Immature natural killer cell (primary cell): ENCODE measurements at regions not wholly inside any gene's neighbourhood (a gene's known extent, or its start where the extent isn't known, plus 50 kb on each side); places are given as distances from the start of the nearest gene placed in this dataset.
"Not testable (repeated sequence)": the region's sequence is repeated elsewhere in the genome, so short reads cannot be mapped to it uniquely, and the experiment has no call there.

Experiments used
- DNase-seq, 3 donors: peaks; one replicate each; pipeline ENCODE4 v3.0.0; 2022; ENCODE audit warnings: mixed read lengths in 1 of 3
- H3K27ac Mint-ChIP-seq, 6 donors: one replicate each; pipeline ENCODE4 v1.8.0; 2020; ENCODE audit warnings: mixed read lengths in 6 of 6, mild to moderate bottlenecking in 5 of 6, inconsistent platforms in 4 of 6, moderate library complexity in 3 of 6
- H3K27me3 Mint-ChIP-seq, 3 donors: one replicate each; pipeline ENCODE4 v1.8.0; 2020 to 2021; ENCODE audit warnings: low read depth in 3 of 3, mild to moderate bottlenecking in 3 of 3, mixed read lengths in 3 of 3, moderate library complexity in 3 of 3, inconsistent platforms in 1 of 3
- H3K36me3 Mint-ChIP-seq, 3 donors: one replicate each; pipeline ENCODE4 v1.8.0; 2020; ENCODE audit warnings: mixed read lengths in 3 of 3, inconsistent platforms in 2 of 3, mild to moderate bottlenecking in 2 of 3
- H3K4me1 Mint-ChIP-seq, 2 donors: one replicate each; pipeline ENCODE4 v1.8.0; 2020; ENCODE audit warnings: inconsistent platforms in 2 of 2, mild to moderate bottlenecking in 2 of 2, mixed read lengths in 2 of 2, moderate library complexity in 1 of 2
- H3K4me3 Mint-ChIP-seq, 5 donors: one replicate each; pipeline ENCODE4 v1.8.0; 2020; ENCODE audit warnings: mild to moderate bottlenecking in 5 of 5, mixed read lengths in 5 of 5, inconsistent platforms in 3 of 5, moderate library complexity in 3 of 5
- H3K9me3 Mint-ChIP-seq, 6 donors: one replicate each; pipeline ENCODE4 v1.8.0; 2020; ENCODE audit warnings: mild to moderate bottlenecking in 6 of 6, mixed read lengths in 6 of 6, inconsistent platforms in 4 of 6, moderate library complexity in 3 of 6

DNA sequence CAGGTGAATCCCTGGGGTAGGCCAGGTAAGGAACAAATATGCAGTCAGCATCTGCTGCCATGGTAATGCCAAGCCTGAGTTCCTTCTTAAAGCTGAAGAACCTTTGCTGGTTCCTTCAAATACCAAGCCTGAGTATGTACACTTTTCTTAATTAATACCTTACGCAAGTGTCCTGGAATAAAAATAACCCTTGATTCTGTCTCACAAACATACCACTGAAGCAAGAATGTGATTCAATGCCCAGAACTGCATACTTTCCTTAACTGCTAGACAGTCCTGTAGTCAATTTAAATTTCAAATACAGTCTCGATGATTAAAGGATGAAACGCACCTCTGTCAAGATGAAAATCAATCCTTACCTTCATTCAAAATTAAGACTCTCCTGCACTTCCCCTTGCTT lies 634.0 kb upstream of the CHRM3 start:
- no peak overlapping the region for H3K27ac Mint-ChIP-seq
- H3K4me1 Mint-ChIP-seq, result no peaks in the 10 kb centered on the region
- no peak overlapping the region for H3K4me3 Mint-ChIP-seq
- DNase-seq, result no peak
- peaks cover 0 to 1% (median 0%) of the 10 kb centered on the region in 3 donors for H3K27me3 Mint-ChIP-seq
- H3K36me3 Mint-ChIP-seq, result peaks cover 0 to 4% (median 0%) of the 10 kb centered on the region in 3 donors
- H3K9me3 Mint-ChIP-seq, result peaks cover 6 to 59% (median 23%) of the 10 kb centered on the region in 6 donors

GRCh38 chr1:238745069-238745468 lies 641.3 kb upstream of the CHRM3 start:
- H3K36me3 Mint-ChIP-seq, result no peaks in the 10 kb centered on the region
- no peak overlapping the region for H3K4me3 Mint-ChIP-seq
- DNase-seq, result no peak
- no peak overlapping the region for H3K27ac Mint-ChIP-seq
- peaks cover 0 to 1% (median 0%) of the 10 kb centered on the region in 3 donors for H3K27me3 Mint-ChIP-seq
- H3K4me1 Mint-ChIP-seq, result no peaks in the 10 kb centered on the region
- peaks cover 6 to 55% (median 26%) of the 10 kb centered on the region in 6 donors for H3K9me3 Mint-ChIP-seq

DNA sequence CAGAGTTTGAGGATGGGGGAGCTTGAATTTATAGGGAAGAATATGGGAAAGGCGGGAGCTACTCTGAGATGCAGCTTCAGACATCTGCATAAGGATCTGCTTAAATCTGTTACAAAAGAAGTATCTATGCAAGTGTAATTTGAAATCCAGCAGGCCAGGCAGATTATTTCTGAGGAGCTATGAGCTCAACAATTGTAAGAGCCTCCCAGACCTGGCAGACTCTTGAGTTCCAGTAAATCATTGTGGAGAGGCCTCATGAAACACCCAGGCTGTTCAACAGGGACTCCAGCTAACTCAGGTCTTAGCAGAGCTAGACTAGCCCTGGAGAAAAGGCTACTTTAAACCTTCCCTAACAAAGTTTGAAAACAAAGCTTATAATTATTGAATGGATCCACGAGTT lies 647.5 kb upstream of the CHRM3 start:
- Mint-ChIP-seq H3K9me3 (peaks cover 6 to 45% (median 11%) of the 10 kb centered on the region in 6 donors), H3K36me3 (no peaks in the 10 kb centered on the region), H3K27ac (no peak overlapping the region), H3K4me3 (no peak overlapping the region), H3K4me1 (no peaks in the 10 kb centered on the region), H3K27me3 (peaks cover 0 to 1% (median 0%) of the 10 kb centered on the region in 3 donors)
- no peak for DNase-seq

DNA sequence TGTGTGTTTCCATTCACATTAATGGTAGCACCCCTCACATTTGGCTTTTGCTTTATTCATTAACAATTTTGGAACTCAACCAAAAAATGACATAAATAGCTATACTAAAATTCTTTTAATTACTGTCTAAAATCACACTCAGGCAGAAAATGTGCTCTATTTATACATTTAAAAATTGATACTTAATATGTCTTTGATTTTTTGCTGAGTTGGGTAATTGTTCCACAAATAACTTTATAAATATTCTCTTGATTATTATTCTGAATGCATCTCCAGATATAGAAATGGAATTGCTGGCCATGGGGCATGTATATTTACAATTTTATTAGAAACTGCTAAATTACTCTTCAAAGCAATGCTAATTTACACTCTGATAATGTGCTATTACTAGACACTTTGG lies 658.7 kb upstream of the CHRM3 start:
- Mint-ChIP-seq H3K36me3 (no peaks in the 10 kb centered on the region), H3K27me3 (no peaks in the 10 kb centered on the region)

DNA sequence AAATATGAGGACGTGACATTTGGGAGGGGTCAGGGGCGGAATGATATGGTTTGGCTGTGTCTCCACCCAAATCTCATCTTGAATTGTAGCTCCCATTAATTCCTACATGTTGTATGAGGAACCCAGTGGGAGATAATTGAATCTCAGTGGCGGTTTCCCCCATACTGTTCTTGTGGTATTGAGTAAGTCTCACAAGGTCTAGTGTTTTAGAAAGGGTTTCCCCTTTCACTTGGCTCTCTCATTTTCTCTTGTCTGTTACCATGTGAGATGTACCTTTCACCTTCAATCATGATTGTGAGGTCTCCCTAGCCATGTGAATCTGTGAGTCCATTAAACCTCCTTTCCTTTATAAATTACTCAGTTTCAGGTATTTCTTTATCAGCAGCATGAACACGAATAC lies 663.6 kb upstream of the CHRM3 start:
- Mint-ChIP-seq H3K27me3 (no peaks in the 10 kb centered on the region), H3K36me3 (peaks cover 0 to 3% (median 0%) of the 10 kb centered on the region in 3 donors), H3K27ac (no peak overlapping the region), H3K9me3 (peaks cover 19 to 51% (median 24%) of the 10 kb centered on the region in 6 donors), H3K4me3 (no peak overlapping the region), H3K4me1 (no peaks in the 10 kb centered on the region)
- no peak for DNase-seq

More for the DNA sequence above, 658.7 kb upstream of the CHRM3 start:
- H3K27ac Mint-ChIP-seq, result no peak overlapping the region
- H3K4me1 Mint-ChIP-seq, result no peaks in the 10 kb centered on the region
- H3K4me3 Mint-ChIP-seq, result no peak overlapping the region
- H3K9me3 Mint-ChIP-seq, result peaks cover 7 to 25% (median 19%) of the 10 kb centered on the region in 6 donors
- no peak for DNase-seq

DNA sequence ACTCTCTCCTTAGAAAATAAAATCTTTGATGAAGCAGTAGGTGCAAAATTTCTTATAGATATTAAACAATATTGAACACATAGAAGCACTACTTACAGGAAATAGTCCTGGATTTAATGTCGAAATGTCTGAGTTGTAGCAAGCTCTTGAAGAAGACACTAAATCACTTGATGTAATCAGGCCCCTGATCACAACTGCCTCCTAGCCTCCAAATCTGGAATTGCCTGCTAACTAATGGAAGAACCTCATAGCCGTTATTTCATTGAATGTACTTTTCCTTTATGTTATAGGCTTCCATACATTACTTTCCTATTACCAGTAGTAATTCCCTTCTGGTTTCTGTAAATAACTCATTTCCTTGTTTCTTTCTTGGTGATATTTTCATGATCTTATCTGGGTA lies 675.7 kb upstream of the CHRM3 start:
- Mint-ChIP-seq H3K4me1 (no peaks in the 10 kb centered on the region), H3K36me3 (no peaks in the 10 kb centered on the region)

GRCh38 chr1:238701024-238701423 lies 685.3 kb upstream of the CHRM3 start:
- DNase-seq, result no peak
- Mint-ChIP-seq H3K9me3 (peaks cover 3 to 30% (median 13%) of the 10 kb centered on the region in 6 donors), H3K4me1 (no peaks in the 10 kb centered on the region), H3K4me3 (no peak overlapping the region), H3K36me3 (no peaks in the 10 kb centered on the region), H3K27ac (no peak overlapping the region), H3K27me3 (no peaks in the 10 kb centered on the region)

More for the DNA sequence above, 675.7 kb upstream of the CHRM3 start:
- Mint-ChIP-seq H3K27ac (no peak overlapping the region), H3K27me3 (no peaks in the 10 kb centered on the region), H3K9me3 (peaks cover 9 to 23% (median 16%) of the 10 kb centered on the region in 6 donors), H3K4me3 (no peak overlapping the region)
- no peak for DNase-seq

GRCh38 chr1:238690415-238690814 lies 696.0 kb upstream of the CHRM3 start:
- H3K4me1 Mint-ChIP-seq, result peaks cover 0 to 7% of the 10 kb centered on the region in 2 donors
- H3K27ac Mint-ChIP-seq, result no peak overlapping the region
- no peak for DNase-seq
- peaks cover 0 to 1% (median 0%) of the 10 kb centered on the region in 3 donors for H3K36me3 Mint-ChIP-seq
- no peak overlapping the region for H3K4me3 Mint-ChIP-seq
- peaks cover 10 to 41% (median 19%) of the 10 kb centered on the region in 6 donors for H3K9me3 Mint-ChIP-seq
- H3K27me3 Mint-ChIP-seq, result no peaks in the 10 kb centered on the region

DNA sequence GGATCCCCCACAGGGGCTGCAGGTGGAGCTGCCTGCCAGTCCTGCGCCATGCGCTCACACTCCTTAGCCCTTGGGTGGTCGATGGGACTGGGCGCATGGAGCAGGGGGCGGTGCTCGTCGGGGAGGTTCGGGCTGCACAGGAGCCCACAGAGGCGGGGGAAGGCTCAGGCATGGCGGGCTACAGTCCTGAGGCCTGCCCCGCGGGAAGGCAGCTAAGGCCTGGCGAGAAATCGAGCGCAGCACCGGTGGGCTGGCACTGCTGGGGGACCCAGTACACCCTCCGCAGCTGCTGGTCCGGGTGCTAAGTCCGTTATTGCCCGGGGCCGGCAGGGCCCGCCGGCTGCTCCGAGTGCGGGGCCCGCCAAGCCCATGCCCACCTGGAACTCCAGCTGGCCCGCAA lies 701.8 kb upstream of the CHRM3 start:
- H3K27ac Mint-ChIP-seq, H3K4me3 Mint-ChIP-seq, DNase-seq, H3K36me3 Mint-ChIP-seq, H3K4me1 Mint-ChIP-seq, H3K27me3 Mint-ChIP-seq: not testable (repeated sequence)
- peaks cover 6 to 57% (median 30%) of the 10 kb centered on the region in 6 donors for H3K9me3 Mint-ChIP-seq

GRCh38 chr1:238681451-238681850 lies 704.9 kb upstream of the CHRM3 start:
- Mint-ChIP-seq H3K36me3 (peaks cover 0 to 4% (median 4%) of the 10 kb centered on the region in 3 donors), H3K27ac (no peak overlapping the region), H3K9me3 (peaks cover 6 to 67% (median 31%) of the 10 kb centered on the region in 6 donors), H3K4me1 (no peaks in the 10 kb centered on the region), H3K4me3 (no peak overlapping the region), H3K27me3 (peaks cover 0 to 1% (median 0%) of the 10 kb centered on the region in 3 donors)
- no peak for DNase-seq

DNA sequence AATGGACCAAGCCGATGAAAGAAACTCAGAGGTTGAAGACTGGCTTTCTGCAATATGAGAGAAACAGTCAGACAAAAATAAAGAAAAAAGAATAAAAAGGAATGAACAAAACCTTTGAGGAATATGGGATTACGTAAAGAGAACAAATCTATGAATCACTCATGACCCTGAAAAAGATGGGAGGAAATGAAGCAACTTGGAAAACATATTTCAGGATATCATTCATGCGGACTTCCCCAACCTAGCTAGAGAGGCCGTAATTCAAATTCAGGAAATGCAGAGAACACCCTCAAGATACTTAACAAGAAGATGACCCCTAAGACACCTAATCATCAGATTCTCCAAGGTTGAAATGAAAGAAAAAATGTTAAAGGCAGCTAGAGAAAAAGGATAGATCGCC lies 705.3 kb upstream of the CHRM3 start:
- Mint-ChIP-seq H3K4me3 (no peak overlapping the region), H3K36me3 (peaks cover 0 to 4% (median 4%) of the 10 kb centered on the region in 3 donors), H3K9me3 (peaks cover 6 to 69% (median 32%) of the 10 kb centered on the region in 6 donors), H3K27me3 (peaks cover 0 to 4% (median 1%) of the 10 kb centered on the region in 3 donors), H3K27ac (no peak overlapping the region), H3K4me1 (no peaks in the 10 kb centered on the region)
- no peak for DNase-seq

DNA sequence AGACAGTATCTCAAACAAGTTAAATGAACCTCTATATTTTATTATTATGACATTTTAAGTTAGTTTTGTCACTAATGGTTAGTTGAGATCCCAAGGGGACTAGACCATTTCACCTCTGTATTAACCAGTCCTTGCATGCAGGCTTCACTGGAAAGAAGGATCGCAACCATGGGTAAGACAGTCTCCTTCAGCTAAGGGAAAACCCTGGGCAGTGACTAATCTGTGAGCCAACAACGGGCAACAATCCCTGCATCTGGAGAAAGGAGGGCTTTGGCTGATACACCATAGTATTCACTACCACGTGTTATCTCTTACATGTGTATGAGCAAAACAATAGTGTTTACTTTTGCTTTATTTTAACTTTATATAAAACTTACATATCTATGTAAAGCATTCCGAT lies 708.8 kb upstream of the CHRM3 start:
- no peaks in the 10 kb centered on the region for H3K4me1 Mint-ChIP-seq
- H3K4me3 Mint-ChIP-seq, result no peak overlapping the region
- H3K9me3 Mint-ChIP-seq, result peaks cover 1 to 61% (median 24%) of the 10 kb centered on the region in 6 donors
- peaks cover 0 to 4% (median 1%) of the 10 kb centered on the region in 3 donors for H3K27me3 Mint-ChIP-seq
- H3K27ac Mint-ChIP-seq, result no peak overlapping the region
- DNase-seq, result no peak
- H3K36me3 Mint-ChIP-seq, result no peaks in the 10 kb centered on the region

GRCh38 chr1:238675221-238675620 lies 711.1 kb upstream of the CHRM3 start:
- no peak overlapping the region for H3K27ac Mint-ChIP-seq
- no peak for DNase-seq
- H3K36me3 Mint-ChIP-seq, result no peaks in the 10 kb centered on the region
- no peaks in the 10 kb centered on the region for H3K4me1 Mint-ChIP-seq
- peaks cover 0 to 6% (median 0%) of the 10 kb centered on the region in 3 donors for H3K27me3 Mint-ChIP-seq
- no peak overlapping the region for H3K4me3 Mint-ChIP-seq
- peaks cover 0 to 60% (median 14%) of the 10 kb centered on the region in 6 donors for H3K9me3 Mint-ChIP-seq

DNA sequence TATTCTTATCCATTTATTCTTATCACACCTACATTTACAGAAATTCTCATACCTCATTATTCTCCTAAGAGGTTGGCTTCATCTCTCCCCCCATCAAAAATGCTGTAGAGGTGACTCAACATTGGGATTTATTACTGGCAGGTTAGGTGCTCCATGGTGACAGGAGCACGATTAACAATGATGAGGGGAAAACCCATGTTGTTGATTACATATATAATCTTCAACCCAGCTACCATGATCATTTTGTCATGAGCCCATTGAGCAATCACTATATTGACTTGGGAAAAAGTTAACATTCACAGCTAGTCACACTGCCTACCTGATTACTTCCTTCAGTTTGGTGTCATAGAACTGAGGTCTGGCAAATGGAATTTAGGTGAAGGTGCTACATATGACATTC lies 712.1 kb upstream of the CHRM3 start:
- no peak for DNase-seq
- Mint-ChIP-seq H3K9me3 (peaks cover 0 to 58% (median 14%) of the 10 kb centered on the region in 6 donors), H3K27me3 (peaks cover 0 to 6% (median 0%) of the 10 kb centered on the region in 3 donors), H3K27ac (no peak overlapping the region), H3K36me3 (no peaks in the 10 kb centered on the region), H3K4me3 (no peak overlapping the region), H3K4me1 (no peaks in the 10 kb centered on the region)

- H3K27me3 Mint-ChIP-seq, result peaks cover 0 to 6% (median 0%) of the 10 kb centered on the region in 3 donors
- H3K36me3 Mint-ChIP-seq, result no peaks in the 10 kb centered on the region
- no peak for DNase-seq
- H3K27ac Mint-ChIP-seq, result no peak overlapping the region
- peaks cover 0 to 53% (median 14%) of the 10 kb centered on the region in 6 donors for H3K9me3 Mint-ChIP-seq
- H3K4me1 Mint-ChIP-seq, result no peaks in the 10 kb centered on the region
- no peak overlapping the region for H3K4me3 Mint-ChIP-seq
Observed at GRCh38 chr1:238673561-238673960, 712.8 kb upstream of the CHRM3 start.
